RWPE1 (cell line): ENCODE measurements at regions not wholly inside any gene's neighbourhood (a gene's known extent, or its start where the extent isn't known, plus 50 kb on each side); places are given as distances from the start of the nearest gene placed in this dataset.

Experiments
- CTCF ChIA-PET: fragments of 350-600 bp; sonication (Branson Sonifier 250); formaldehyde crosslinking; extraction: SDS; loops from one replicate; lab custom pipeline; 2021; lab: Yijun Ruan, JAX
- POLR2A ChIA-PET: fragments of 400-600 bp; formaldehyde crosslinking; extraction: SDS; loops from one replicate; lab custom pipeline; 2020; ENCODE audit warnings: antibody characterized with exemption; ENCODE audit not compliant: low non-redundant PET; lab: Yijun Ruan, JAX
- DNase-seq: peaks from one replicate; pipeline ENCODE4 v3.0.0; 2012; ENCODE audit warnings: low spot score
- H3K27ac ChIP-seq: fragments of 450-650 bp; 2 replicates; pipeline ENCODE4 v1.5.1; 2017
- TF ChIP-seq, protein P1 (sequence below): fragments of 450-650 bp; conservative IDR thresholded peaks from 2 replicates; pipeline ENCODE4 v1.5.1; 2017; ENCODE audit warnings: low read depth, mild to moderate bottlenecking

GRCh38 chr6:139965393-139965792 is 590.9 kb upstream of the CITED2 start:
- H3K27ac ChIP-seq = no peak overlapping the region
- POLR2A ChIA-PET = no interaction called here
- CTCF ChIA-PET = no interaction called here
- TF ChIP-seq, protein P1, sequence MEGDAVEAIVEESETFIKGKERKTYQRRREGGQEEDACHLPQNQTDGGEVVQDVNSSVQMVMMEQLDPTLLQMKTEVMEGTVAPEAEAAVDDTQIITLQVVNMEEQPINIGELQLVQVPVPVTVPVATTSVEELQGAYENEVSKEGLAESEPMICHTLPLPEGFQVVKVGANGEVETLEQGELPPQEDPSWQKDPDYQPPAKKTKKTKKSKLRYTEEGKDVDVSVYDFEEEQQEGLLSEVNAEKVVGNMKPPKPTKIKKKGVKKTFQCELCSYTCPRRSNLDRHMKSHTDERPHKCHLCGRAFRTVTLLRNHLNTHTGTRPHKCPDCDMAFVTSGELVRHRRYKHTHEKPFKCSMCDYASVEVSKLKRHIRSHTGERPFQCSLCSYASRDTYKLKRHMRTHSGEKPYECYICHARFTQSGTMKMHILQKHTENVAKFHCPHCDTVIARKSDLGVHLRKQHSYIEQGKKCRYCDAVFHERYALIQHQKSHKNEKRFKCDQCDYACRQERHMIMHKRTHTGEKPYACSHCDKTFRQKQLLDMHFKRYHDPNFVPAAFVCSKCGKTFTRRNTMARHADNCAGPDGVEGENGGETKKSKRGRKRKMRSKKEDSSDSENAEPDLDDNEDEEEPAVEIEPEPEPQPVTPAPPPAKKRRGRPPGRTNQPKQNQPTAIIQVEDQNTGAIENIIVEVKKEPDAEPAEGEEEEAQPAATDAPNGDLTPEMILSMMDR = no peak
- DNase-seq = no peak

GRCh38 chr6:139964737-139965136 is 590.3 kb upstream of the CITED2 start:
- CTCF ChIA-PET = no interaction called here
- H3K27ac ChIP-seq = no peak overlapping the region
- POLR2A ChIA-PET = no interaction called here
- no peak for DNase-seq
- TF ChIP-seq, protein P1 = no peak

DNA sequence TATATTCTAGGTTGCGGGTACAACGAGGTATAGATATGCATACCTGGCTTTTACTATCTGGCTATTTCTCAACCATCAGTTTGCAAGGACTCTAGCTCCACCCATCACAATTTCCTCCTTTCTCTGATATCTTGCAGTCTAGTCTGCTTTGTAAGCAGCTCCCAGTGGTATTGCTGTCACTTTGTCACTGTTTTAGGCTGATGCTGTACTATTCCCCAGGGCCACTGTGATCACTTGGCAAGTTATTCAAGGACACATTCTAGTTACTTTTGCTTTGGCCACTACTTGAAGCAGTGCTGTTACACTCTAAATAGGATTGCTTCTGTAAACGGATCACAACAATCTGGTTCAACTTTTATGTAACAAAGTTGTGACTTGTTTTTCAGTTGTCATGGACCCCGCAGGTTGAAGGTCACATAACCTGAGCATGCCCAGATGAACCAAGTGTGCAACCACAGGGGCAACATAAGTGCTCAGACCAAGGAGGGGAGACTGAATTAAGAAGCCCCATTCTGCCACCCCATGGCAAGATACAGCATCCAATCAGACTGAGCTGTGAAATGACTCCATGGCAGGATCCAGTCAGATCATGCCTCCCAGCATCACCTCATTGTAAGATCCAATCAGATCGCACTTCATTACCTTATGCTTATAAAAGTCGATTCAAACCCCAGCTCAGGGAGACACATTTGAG is 588.4 kb upstream of the CITED2 start:
- no peak overlapping the region for H3K27ac ChIP-seq
- TF ChIP-seq, protein P1 = no peak
- no peak for DNase-seq
- ChIA-PET POLR2A (no interaction called here), CTCF (interaction anchor here (0.7 kb wide), 1 partner anchor 79 kb away, joined by 3 read pairs; no protein-coding TSS in a partner anchor)

- TF ChIP-seq, protein P1 = no peak
- no peak overlapping the region for H3K27ac ChIP-seq
- no peak for DNase-seq
- ChIA-PET CTCF (interaction anchor here (0.6 kb wide), 1 partner anchor 135 kb away, joined by 3 read pairs; no protein-coding TSS in a partner anchor), POLR2A (no interaction called here)
These were observed 586.7 kb upstream of the CITED2 start for GRCh38 chr6:139961190-139961589.

- DNase-seq = no peak
- POLR2A ChIA-PET = no interaction called here
- TF ChIP-seq, protein P1 = no peak
- no peak overlapping the region for H3K27ac ChIP-seq
- CTCF ChIA-PET = interaction anchor here (0.5 to 0.7 kb wide), 2 partner anchors 72 to 624 kb away, joined by 3 to 4 read pairs; no protein-coding TSS in a partner anchor
These were observed 586.2 kb upstream of the CITED2 start for GRCh38 chr6:139960671-139961070.

DNA sequence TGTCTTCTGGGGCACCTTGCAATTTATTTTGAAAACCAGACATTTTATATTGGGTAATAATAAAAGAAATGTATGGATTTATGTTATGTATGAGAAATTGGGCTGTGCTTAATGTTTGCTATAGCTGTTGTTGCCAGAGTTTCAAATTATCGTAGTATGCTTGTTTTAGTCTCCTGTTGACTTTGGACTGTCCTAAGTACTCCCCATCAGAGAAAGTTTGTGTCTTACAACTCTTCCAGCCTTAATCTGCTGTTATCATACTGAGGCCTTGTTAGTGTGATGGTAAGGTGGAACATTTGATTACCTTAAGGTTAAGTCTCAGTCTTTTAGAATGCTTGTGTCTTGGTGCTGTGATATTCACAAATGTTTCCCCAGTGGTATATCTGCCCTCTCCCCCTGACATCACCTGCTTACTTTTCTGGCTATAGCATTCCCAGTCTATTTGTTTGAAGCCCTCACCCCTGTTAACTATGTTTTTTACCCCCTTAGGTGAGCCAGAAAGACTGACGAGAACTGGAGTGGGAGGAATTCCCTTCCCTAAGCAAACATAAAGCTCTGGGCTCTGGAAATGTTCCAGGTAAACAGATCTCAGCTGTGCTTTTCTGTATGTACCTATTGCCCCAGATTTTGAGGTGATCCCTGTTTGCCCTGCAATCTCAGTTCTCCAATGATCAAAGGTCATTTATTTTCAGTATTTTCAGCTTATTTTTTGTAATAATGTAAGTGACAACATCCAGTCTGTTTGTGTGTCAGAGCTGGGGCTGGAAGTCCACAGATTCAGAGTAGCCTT is 581.1 kb upstream of the CITED2 start:
- ChIA-PET CTCF (no interaction called here), POLR2A (no interaction called here)
- no peak for DNase-seq
- TF ChIP-seq, protein P1 = no peak
- no peak overlapping the region for H3K27ac ChIP-seq
